Esophagus muscularis mucosa (tissue), 4 donors: ENCODE measurements at regions not wholly inside any gene's neighbourhood (a gene's known extent, or its start where the extent isn't known, plus 50 kb on each side); places are given as distances from the start of the nearest gene placed in this dataset.

ENCODE experiments used
- DNase-seq: peaks from one replicate; pipeline ENCODE4 v3.0.0-alpha.2; 2017; ENCODE audit errors: extremely low spot score
- H3K27ac ChIP-seq, 4 donors: fragments of 200-600 bp; sonication (generic); replicated peaks in 1 of 4; 1 replicate in 3 of 4; 2 replicates in 1 of 4; pipeline ENCODE4 v1.5.1; 2016 to 2019; ENCODE audit warnings: mild to moderate bottlenecking in 1 of 4
- H3K27me3 ChIP-seq, 4 donors: fragments of 200-600 bp; sonication (generic); one replicate each; pipeline versions ENCODE4 v1.5.1 to v1.6.0; 2016 to 2019
- H3K36me3 ChIP-seq, 4 donors: fragments of 200-600 bp; sonication (generic); one replicate each; pipeline ENCODE4 v1.5.1; 2016 to 2019
- H3K4me1 ChIP-seq, 4 donors: fragments of 200-600 bp; sonication (generic); one replicate each; pipeline ENCODE4 v1.5.1; 2016 to 2019
- H3K4me3 ChIP-seq, 4 donors: fragments of 200-600 bp; sonication (generic); 1 replicate in 2 of 4; 2 replicates in 2 of 4; pipeline ENCODE4 v1.5.1; 2016 to 2019; ENCODE audit warnings: mild to moderate bottlenecking in 4 of 4, moderate library complexity in 1 of 4
- H3K9me3 ChIP-seq, 4 donors: fragments of 200-600 bp; sonication (generic); 1 replicate in 3 of 4; 2 replicates in 1 of 4; pipeline ENCODE4 v1.5.1; 2016 to 2019
- CTCF ChIP-seq, 3 experiments: fragments of 200-600 bp in 2 of 3; fragments of 450-650 bp in 1 of 3; sonication (generic) in 2 of 3; IDR thresholded peaks; one replicate each; pipeline ENCODE4 v1.5.1; 2017 to 2019; ENCODE audit warnings: antibody characterized with exemption in 3 of 3, mild to moderate bottlenecking in 2 of 3, moderate library complexity in 1 of 3
- EP300 ChIP-seq: sonication (generic); formaldehyde crosslinking; IDR thresholded peaks from one replicate; pipeline ENCODE4 v1.6.1; 2017; ENCODE audit warnings: antibody characterized with exemption
- POLR2A ChIP-seq: fragments of 450-650 bp; IDR thresholded peaks from one replicate; pipeline ENCODE4 v1.6.1; 2017; ENCODE audit warnings: antibody characterized with exemption, moderate library complexity, mild to moderate bottlenecking, low read depth
- POLR2AphosphoS5 ChIP-seq, 2 donors: sonication (generic); formaldehyde crosslinking; IDR thresholded peaks; one replicate each; pipeline ENCODE4 v1.6.1; 2017; ENCODE audit warnings: antibody characterized with exemption in 2 of 2
- WGBS: methylation state at CpG from one replicate; pipeline ENCODE4 v1.1.5; 2018; 5-methylcytosine and 5-hydroxymethylcytosine counted together
- intact Hi-C: fragments of 100-400 bp; cut with DNase I; formaldehyde crosslinking; loops from one replicate; pipeline ENCODE4 v1.15.1; 2023

- H3K4me3 ChIP-seq: no peak overlapping the region
- DNase-seq: no peak
- intact Hi-C loops: no loop called here
- no peaks in the 10 kb centered on the region for H3K27me3 ChIP-seq
- H3K36me3 ChIP-seq: no peaks in the 10 kb centered on the region
- H3K4me1 ChIP-seq: peaks cover 0 to 22% (median 16%) of the 10 kb centered on the region in 4 donors
- WGBS: 95% methylated on average over 4 of the region's 4 CpGs
- H3K9me3 ChIP-seq: no peaks in the 10 kb centered on the region
- no peak overlapping the region for H3K27ac ChIP-seq
- TF ChIP-seq CTCF (IDR thresholded peaks at IDR 0.05) (no peak), POLR2A (no peak), EP300 (no peak), POLR2AphosphoS5 (IDR thresholded peaks at IDR 0.05) (no peak)
Measured at GRCh38 chr10:4213441-4213840, 428.4 kb upstream of the KLF6 start.

GRCh38 chr10:4212111-4212630, 427.2 kb upstream of the KLF6 start:
- Histone ChIP-seq H3K36me3 (no peaks in the 10 kb centered on the region), H3K4me1 (peaks cover 0 to 13% (median 9%) of the 10 kb centered on the region in 4 donors), H3K27ac (no peak overlapping the region), H3K4me3 (no peak overlapping the region), H3K27me3 (no peaks in the 10 kb centered on the region), H3K9me3 (no peaks in the 10 kb centered on the region)
- intact Hi-C loops: no loop called here
- TF ChIP-seq EP300: no peak
- TF ChIP-seq CTCF (IDR thresholded peaks at IDR 0.05): no peak
- TF ChIP-seq POLR2AphosphoS5 (IDR thresholded peaks at IDR 0.05): no peak
- TF ChIP-seq POLR2A: no peak
- 91% methylated on average over 2 of the region's 2 CpGs for WGBS
- no peak for DNase-seq

GRCh38 chr10:4208499-4208898, 423.5 kb upstream of the KLF6 start:
- intact Hi-C loops: no loop called here
- no peaks in the 10 kb centered on the region for H3K27me3 ChIP-seq
- no peaks in the 10 kb centered on the region for H3K36me3 ChIP-seq
- H3K4me3 ChIP-seq: no peak overlapping the region
- DNase-seq: no peak
- no peaks in the 10 kb centered on the region for H3K4me1 ChIP-seq
- WGBS: 91% methylated on average over 5 of the region's 5 CpGs
- no peak overlapping the region for H3K27ac ChIP-seq
- TF ChIP-seq CTCF (IDR thresholded peaks at IDR 0.05) (no peak), POLR2AphosphoS5 (IDR thresholded peaks at IDR 0.05) (no peak), POLR2A (no peak), EP300 (no peak)
- no peaks in the 10 kb centered on the region for H3K9me3 ChIP-seq

GRCh38 chr10:4205113-4205512, 420.1 kb upstream of the KLF6 start:
- Histone ChIP-seq H3K4me1 (peaks cover 0 to 7% (median 2%) of the 10 kb centered on the region in 4 donors), H3K36me3 (no peaks in the 10 kb centered on the region), H3K27ac (no peak overlapping the region), H3K4me3 (no peak overlapping the region), H3K9me3 (no peaks in the 10 kb centered on the region), H3K27me3 (no peaks in the 10 kb centered on the region)
- no peak for TF ChIP-seq POLR2A
- no peak for TF ChIP-seq EP300
- TF ChIP-seq POLR2AphosphoS5 (IDR thresholded peaks at IDR 0.05): no peak
- TF ChIP-seq CTCF (IDR thresholded peaks at IDR 0.05): no peak
- intact Hi-C loops: no loop called here
- no peak for DNase-seq
- 92% methylated on average over 1 of the region's 1 CpG for WGBS

- no peaks in the 10 kb centered on the region for H3K9me3 ChIP-seq
- WGBS: 88% methylated on average over 1 of the region's 1 CpG
- TF ChIP-seq EP300 (no peak), POLR2AphosphoS5 (IDR thresholded peaks at IDR 0.05) (no peak), POLR2A (no peak), CTCF (IDR thresholded peaks at IDR 0.05) (no peak)
- no peak overlapping the region for H3K4me3 ChIP-seq
- H3K4me1 ChIP-seq: peaks cover under 1 to 18% (median 8%) of the 10 kb centered on the region in 4 donors
- H3K27ac ChIP-seq: no peak overlapping the region
- DNase-seq: no peak
- H3K36me3 ChIP-seq: no peaks in the 10 kb centered on the region
- no peaks in the 10 kb centered on the region for H3K27me3 ChIP-seq
- intact Hi-C loops: no loop called here
Measured at GRCh38 chr10:4202938-4203337, 417.9 kb upstream of the KLF6 start.
